HCT116 (cell line): ENCODE measurements at regions not wholly inside any gene's neighbourhood (a gene's known extent, or its start where the extent isn't known, plus 50 kb on each side); places are given as distances from the start of the nearest gene placed in this dataset.

Experiments used
- ELF1 ChIP-seq: IDR thresholded peaks from 2 replicates; pipeline ENCODE4 v1.6.1; 2012; ENCODE audit warnings: low read depth, borderline replicate concordance
- POLR2A ChIP-seq: IDR thresholded peaks from 2 replicates; pipeline ENCODE4 v1.7.0; 2011; ENCODE audit warnings: borderline replicate concordance; ENCODE audit not compliant: insufficient read depth, insufficient read length; ENCODE audit errors: extremely low read depth
- POLR2AphosphoS5 ChIP-seq: IDR thresholded peaks from 2 replicates; pipeline ENCODE4 v1.6.1; 2011; ENCODE audit warnings: mild to moderate bottlenecking, low read depth, low read length, moderate library complexity
- RAD21 ChIP-seq: IDR thresholded peaks from 2 replicates; pipeline ENCODE4 v1.6.1; 2012; ENCODE audit warnings: low read depth, mild to moderate bottlenecking
- SIN3A ChIP-seq: IDR thresholded peaks from 2 replicates; pipeline ENCODE4 v1.6.1; 2012; ENCODE audit warnings: low read depth
- SP1 ChIP-seq: IDR thresholded peaks from 2 replicates; pipeline ENCODE4 v1.6.1; 2012; ENCODE audit warnings: low read depth
- TF ChIP-seq, protein P1 (sequence below), 3 experiments: fragments of 200-600 bp in 1 of 3; sonication (generic) in 1 of 3; IDR thresholded peaks in 2 of 3; conservative IDR thresholded peaks in 1 of 3; 2 replicates each; pipeline ENCODE4 v1.5.1; 2012 to 2017; ENCODE audit warnings: low read depth in 2 of 3, low read length in 2 of 3, antibody characterized with exemption in 1 of 3, borderline replicate concordance in 1 of 3, control low read depth in 1 of 3, mild to moderate bottlenecking in 1 of 3, mixed read lengths in 1 of 3, mixed run types in 1 of 3, moderate library complexity in 1 of 3; ENCODE audit not compliant: insufficient read depth in 1 of 3
- TF ChIP-seq, protein P2 (sequence below): IDR thresholded peaks from 2 replicates; pipeline ENCODE4 v1.6.1; 2012

DNA sequence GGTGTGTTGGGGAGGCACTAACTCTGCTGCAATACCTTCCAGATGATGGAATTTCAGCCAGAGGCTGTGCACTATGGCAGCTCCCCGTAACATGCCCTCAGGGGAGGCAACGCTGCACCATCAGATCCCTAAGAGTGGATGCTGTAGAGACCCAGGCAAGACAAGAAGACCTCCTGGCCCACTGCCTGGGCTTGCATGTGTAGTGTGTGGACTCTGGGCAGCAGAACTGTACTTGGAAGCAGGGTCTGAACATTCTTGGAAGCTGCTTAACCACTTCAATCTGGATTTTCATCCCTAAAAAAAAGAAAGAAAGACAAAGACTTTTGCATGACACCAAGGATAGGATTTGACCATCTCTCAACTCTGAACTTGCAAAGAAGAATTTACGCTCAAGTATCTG lies 297.5 kb upstream of the NRP1 start:
- TF ChIP-seq, protein P1, sequence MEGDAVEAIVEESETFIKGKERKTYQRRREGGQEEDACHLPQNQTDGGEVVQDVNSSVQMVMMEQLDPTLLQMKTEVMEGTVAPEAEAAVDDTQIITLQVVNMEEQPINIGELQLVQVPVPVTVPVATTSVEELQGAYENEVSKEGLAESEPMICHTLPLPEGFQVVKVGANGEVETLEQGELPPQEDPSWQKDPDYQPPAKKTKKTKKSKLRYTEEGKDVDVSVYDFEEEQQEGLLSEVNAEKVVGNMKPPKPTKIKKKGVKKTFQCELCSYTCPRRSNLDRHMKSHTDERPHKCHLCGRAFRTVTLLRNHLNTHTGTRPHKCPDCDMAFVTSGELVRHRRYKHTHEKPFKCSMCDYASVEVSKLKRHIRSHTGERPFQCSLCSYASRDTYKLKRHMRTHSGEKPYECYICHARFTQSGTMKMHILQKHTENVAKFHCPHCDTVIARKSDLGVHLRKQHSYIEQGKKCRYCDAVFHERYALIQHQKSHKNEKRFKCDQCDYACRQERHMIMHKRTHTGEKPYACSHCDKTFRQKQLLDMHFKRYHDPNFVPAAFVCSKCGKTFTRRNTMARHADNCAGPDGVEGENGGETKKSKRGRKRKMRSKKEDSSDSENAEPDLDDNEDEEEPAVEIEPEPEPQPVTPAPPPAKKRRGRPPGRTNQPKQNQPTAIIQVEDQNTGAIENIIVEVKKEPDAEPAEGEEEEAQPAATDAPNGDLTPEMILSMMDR (IDR thresholded peaks at IDR 0.05 in 2 of 3, conservative IDR thresholded peaks at IDR 0.05 in 1 of 3; ENCODE audit: borderline replicate concordance in 1 of 3, insufficient read depth in 1 of 3, low read depth in 2 of 3, low read length in 2 of 3), result no peak
- TF ChIP-seq POLR2A (no peak), SIN3A (no peak), ELF1 (no peak), RAD21 (no peak), POLR2AphosphoS5 (no peak), SP1 (no peak)
- TF ChIP-seq, protein P2, sequence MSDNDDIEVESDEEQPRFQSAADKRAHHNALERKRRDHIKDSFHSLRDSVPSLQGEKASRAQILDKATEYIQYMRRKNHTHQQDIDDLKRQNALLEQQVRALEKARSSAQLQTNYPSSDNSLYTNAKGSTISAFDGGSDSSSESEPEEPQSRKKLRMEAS, result no peak
